AG10803 (cell line): ENCODE measurements at regions not wholly inside any gene's neighbourhood (a gene's known extent, or its start where the extent isn't known, plus 50 kb on each side); places are given as distances from the start of the nearest gene placed in this dataset.

Source experiments
- DNase-seq: peaks from one replicate; pipeline ENCODE4 v3.0.0; 2010; ENCODE audit warnings: low read depth
- H3K4me3 ChIP-seq: 2 replicates; pipeline ENCODE4 v1.5.1; 2011; ENCODE audit warnings: mild to moderate bottlenecking, low read length, control low read depth
- CTCF ChIP-seq: conservative IDR thresholded peaks from 2 replicates; pipeline ENCODE4 v1.5.1; 2011; ENCODE audit warnings: mild to moderate bottlenecking, low read length, control low read depth, inconsistent platforms

GRCh38 chrX:39481621-39482020, 616.1 kb downstream of the BCOR start:
- DNase-seq = no peak
- no peak for TF ChIP-seq CTCF
- H3K4me3 ChIP-seq = no peak overlapping the region

- TF ChIP-seq CTCF = no peak
These were observed 613.3 kb downstream of the BCOR start for GRCh38 chrX:39484159-39485068.

GRCh38 chrX:39487166-39487968, 610.4 kb downstream of the BCOR start:
- no peak for DNase-seq
- H3K4me3 ChIP-seq = no peak overlapping the region
- TF ChIP-seq CTCF = no peak

More at GRCh38 chrX:39484159-39485068, 613.3 kb downstream of the BCOR start:
- no peak overlapping the region for H3K4me3 ChIP-seq
- no peak for DNase-seq

GRCh38 chrX:39487969-39488330, 609.8 kb downstream of the BCOR start:
- DNase-seq = no peak
- TF ChIP-seq CTCF = no peak
- no peak overlapping the region for H3K4me3 ChIP-seq

- TF ChIP-seq CTCF = no peak
- DNase-seq = no peak
- no peak overlapping the region for H3K4me3 ChIP-seq
These were observed 606.0 kb downstream of the BCOR start for GRCh38 chrX:39491548-39492297.

- no peak for TF ChIP-seq CTCF
- no peak overlapping the region for H3K4me3 ChIP-seq
- no peak for DNase-seq
These were observed 605.1 kb downstream of the BCOR start for GRCh38 chrX:39492497-39493162.
